HCT116 (cell line): ENCODE measurements at regions not wholly inside any gene's neighbourhood (a gene's known extent, or its start where the extent isn't known, plus 50 kb on each side); places are given as distances from the start of the nearest gene placed in this dataset.

ENCODE experiments used
- ATAC-seq: fragments of 200-7000 bp; cut with Tn5 transposase; 2 replicates; pipeline ENCODE4 v1.9.1; 2020; ENCODE audit warnings: mild to moderate bottlenecking, moderate library complexity
- BruUV-seq: library from RNA; stranded (reverse); fragments of 400-500 nt; replicated peaks from 2 replicates; lab custom pipeline; 2021; lab: Mats Ljungman, UMichigan
- CTCF ChIA-PET: fragments of 300-600 bp; sonication (Branson Sonifier 250); formaldehyde crosslinking; loops from one replicate; lab custom pipeline; 2021; ENCODE audit warnings: antibody characterized with exemption; lab: Charles Lee
- POLR2A ChIA-PET: fragments of 300-600, 350-600 bp; sonication (Branson Sonifier 250); formaldehyde crosslinking; loops from one replicate; lab custom pipeline; 2021; ENCODE audit warnings: antibody characterized with exemption; lab: Charles Lee
- RAD21 ChIA-PET, 2 experiments: fragments of 300-600 bp; sonication (Branson Sonifier 250); formaldehyde crosslinking; loops; one replicate each; lab custom pipeline; 2023; ENCODE audit warnings: low total read pairs in 2 of 2; ENCODE audit not compliant: uncharacterized antibody in 2 of 2, unreplicated experiment in 2 of 2, low non-redundant PET in 1 of 2; lab: Charles Lee
- DNase-seq: peaks from one replicate; pipeline ENCODE4 v3.0.0-alpha.2; 2010; ENCODE audit warnings: low read depth, low spot score
- H2AFZ ChIP-seq: fragments of 200-600 bp; shearing (Covaris generic), sonication (generic); 2 replicates; pipeline ENCODE4 v1.6.1; 2017; ENCODE audit warnings: low read depth, mixed run types, mixed read lengths, antibody characterized with exemption, low read length; ENCODE audit not compliant: poor library complexity, severe bottlenecking
- H3K27ac ChIP-seq: 2 replicates; pipeline ENCODE4 v1.5.1; 2012; ENCODE audit warnings: low read depth, low read length
- H3K27me3 ChIP-seq: fragments of 200-600 bp; sonication (generic); 2 replicates; pipeline ENCODE4 v1.6.1; 2016; ENCODE audit warnings: mixed run types, low read length, mixed read lengths; ENCODE audit not compliant: insufficient read depth
- H3K36me3 ChIP-seq, 2 experiments: fragments of 200-500 bp in 1 of 2; fragments of 200-600 bp in 1 of 2; sonication (Bioruptor generic) in 1 of 2; sonication (generic) in 1 of 2; 2 replicates each; pipeline versions ENCODE4 v1.5.1 to v1.6.1; 2014 to 2016; ENCODE audit warnings: low read length in 2 of 2, inconsistent platforms in 1 of 2, mixed read lengths in 1 of 2, mixed run types in 1 of 2; ENCODE audit not compliant: insufficient read depth in 2 of 2, control insufficient read depth in 1 of 2
- H3K4me1 ChIP-seq, 2 experiments: fragments of 200-600 bp in 1 of 2; sonication (generic) in 1 of 2; 2 replicates each; pipeline versions ENCODE4 v1.5.1 to v1.6.1; 2012 to 2017; ENCODE audit warnings: low read length in 2 of 2, inconsistent platforms in 1 of 2, mild to moderate bottlenecking in 1 of 2, mixed read lengths in 1 of 2, mixed run types in 1 of 2, moderate library complexity in 1 of 2; ENCODE audit not compliant: insufficient read depth in 2 of 2, control insufficient read depth in 1 of 2
- H3K4me2 ChIP-seq: fragments of 200-600 bp; sonication (generic); 2 replicates; pipeline ENCODE4 v1.6.1; 2017; ENCODE audit warnings: mixed run types, low read length, mixed read lengths
- H3K4me3 ChIP-seq, 2 experiments: fragments of 200-600 bp in 1 of 2; sonication (generic) in 1 of 2; replicated peaks in 1 of 2; 2 replicates each; pipeline ENCODE4 v1.5.1; 2011 to 2016; ENCODE audit warnings: low read length in 2 of 2, control low read depth in 1 of 2, low read depth in 1 of 2, mild to moderate bottlenecking in 1 of 2, mixed read lengths in 1 of 2, mixed run types in 1 of 2
- H3K79me2 ChIP-seq: fragments of 200-600 bp; sonication (generic); 2 replicates; pipeline ENCODE4 v1.6.1; 2017; ENCODE audit warnings: mild to moderate bottlenecking, mixed run types, low read length, moderate library complexity, mixed read lengths; ENCODE audit not compliant: insufficient read depth
- H3K9ac ChIP-seq: fragments of 200-600 bp; sonication (generic); 2 replicates; pipeline ENCODE4 v1.6.1; 2016; ENCODE audit warnings: low read length, mixed read lengths
- H3K9me2 ChIP-seq: fragments of 200-600 bp; sonication (generic), shearing (Covaris generic); 2 replicates; pipeline ENCODE4 v1.6.1; 2017; ENCODE audit warnings: mixed run types, mild to moderate bottlenecking, moderate library complexity; ENCODE audit not compliant: insufficient read depth
- H3K9me3 ChIP-seq, 2 experiments: fragments of 200-500 bp in 1 of 2; fragments of 200-600 bp in 1 of 2; sonication (Bioruptor generic) in 1 of 2; sonication (generic) in 1 of 2; 2 replicates each; pipeline ENCODE4 v1.6.1; 2014 to 2017; ENCODE audit warnings: low read length in 2 of 2, mixed read lengths in 2 of 2, inconsistent platforms in 1 of 2, low read depth in 1 of 2, mild to moderate bottlenecking in 1 of 2, mixed run types in 1 of 2, moderate library complexity in 1 of 2; ENCODE audit not compliant: control insufficient read depth in 1 of 2, insufficient read depth in 1 of 2
- H4K20me1 ChIP-seq: fragments of 200-600 bp; sonication (generic), shearing (Covaris generic); 2 replicates; pipeline ENCODE4 v1.6.1; 2017; ENCODE audit warnings: mixed run types, mild to moderate bottlenecking, moderate library complexity; ENCODE audit not compliant: insufficient read depth
- CBX3 ChIP-seq: IDR thresholded peaks from 2 replicates; pipeline ENCODE4 v1.6.1; 2012; ENCODE audit warnings: low read depth
- CEBPB ChIP-seq: IDR thresholded peaks from 2 replicates; pipeline ENCODE4 v1.6.1; 2012; ENCODE audit warnings: low read depth
- ELF1 ChIP-seq: IDR thresholded peaks from 2 replicates; pipeline ENCODE4 v1.6.1; 2012; ENCODE audit warnings: low read depth, borderline replicate concordance
- EZH2 ChIP-seq: fragments of 200-600 bp; sonication (generic); IDR thresholded peaks from 2 replicates; pipeline ENCODE4 v1.6.1; 2017; ENCODE audit warnings: antibody characterized with exemption, mixed run types
- FOSL1 ChIP-seq: IDR thresholded peaks from 2 replicates; pipeline ENCODE4 v1.6.1; 2012; ENCODE audit warnings: low read depth
- POLR2AphosphoS5 ChIP-seq: IDR thresholded peaks from 2 replicates; pipeline ENCODE4 v1.6.1; 2011; ENCODE audit warnings: mild to moderate bottlenecking, low read depth, low read length, moderate library complexity
- REST ChIP-seq: IDR thresholded peaks from 2 replicates; pipeline ENCODE4 v1.6.1; 2012; ENCODE audit warnings: low read depth
- SRF ChIP-seq: IDR thresholded peaks from 2 replicates; pipeline ENCODE4 v1.6.1; 2012; ENCODE audit warnings: low read depth
- YY1 ChIP-seq: IDR thresholded peaks from 2 replicates; pipeline ENCODE4 v1.6.1; 2011; ENCODE audit warnings: low read length, low read depth, moderate library complexity, mild to moderate bottlenecking; ENCODE audit not compliant: insufficient replicate concordance; ENCODE audit errors: extremely low read depth
- intact Hi-C: fragments of 100-400 bp; cut with micrococcal nuclease; formaldehyde crosslinking; loops from 2 replicates; pipeline ENCODE4 v1.10.0; 2022

GRCh38 chr4:123600987-123601904 is 204.7 kb downstream of the SPRY1 start:
- CTCF ChIA-PET: no interaction called here
- no peaks in the 10 kb centered on the region for H3K9me3 ChIP-seq
- intact Hi-C loops: no loop called here
- no peaks in the 10 kb centered on the region for H3K79me2 ChIP-seq
- no peak overlapping the region for H3K9ac ChIP-seq
- BruUV-seq: no TSS peak
- H2AFZ ChIP-seq: no peak overlapping the region
- no peaks in the 10 kb centered on the region for H4K20me1 ChIP-seq
- no peak overlapping the region for H3K4me2 ChIP-seq
- DNase-seq (no peak), ATAC-seq (no peak)
- no peaks in the 10 kb centered on the region for H3K9me2 ChIP-seq
- no peak overlapping the region for H3K27ac ChIP-seq
- H3K4me1 ChIP-seq: no peaks in the 10 kb centered on the region
- H3K27me3 ChIP-seq: no peaks in the 10 kb centered on the region
- POLR2A ChIA-PET: no interaction called here
- RAD21 ChIA-PET: no interaction called here
- H3K36me3 ChIP-seq: no peaks in the 10 kb centered on the region
- H3K4me3 ChIP-seq: no peak overlapping the region
- TF ChIP-seq CBX3: no peak
- TF ChIP-seq YY1: no peak
- no peak for TF ChIP-seq REST
- TF ChIP-seq EZH2: no peak
- TF ChIP-seq CEBPB: no peak
- TF ChIP-seq SRF: no peak
- no peak for TF ChIP-seq ELF1
- no peak for TF ChIP-seq FOSL1
- TF ChIP-seq POLR2AphosphoS5: no peak
